IPS DF 4.7 (cell line): ENCODE measurements at regions not wholly inside any gene's neighbourhood (a gene's known extent, or its start where the extent isn't known, plus 50 kb on each side); places are given as distances from the start of the nearest gene placed in this dataset.
"Not testable (repeated sequence)": the region's sequence is repeated elsewhere in the genome, so short reads cannot be mapped to it uniquely, and the experiment has no call there.

ENCODE experiments used
- DNase-seq: peaks from one replicate; pipeline ENCODE4 v3.0.0-alpha.2; 2013; ENCODE audit warnings: low spot score; ENCODE audit errors: extremely low read depth

DNA sequence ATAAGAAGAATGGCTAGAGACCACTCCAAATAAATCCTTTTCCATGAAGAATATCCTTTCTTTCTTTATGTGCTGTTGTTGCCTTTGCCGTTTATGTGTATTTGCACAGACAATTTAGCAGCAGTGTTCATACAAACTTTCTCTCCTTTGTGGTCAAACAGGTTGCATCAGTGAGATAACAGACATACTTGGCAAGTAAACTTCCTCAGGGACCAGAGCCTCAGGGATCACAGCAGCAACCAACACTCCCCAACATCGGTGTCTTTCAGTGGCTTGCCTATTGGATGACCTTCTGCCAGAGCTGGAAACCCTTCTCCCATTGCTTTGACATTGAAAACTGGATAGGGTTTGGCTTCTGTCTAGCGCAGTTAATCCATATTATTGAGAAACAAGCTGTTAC is 252.2 kb downstream of the BTG1 start:
- no peak for DNase-seq

DNA sequence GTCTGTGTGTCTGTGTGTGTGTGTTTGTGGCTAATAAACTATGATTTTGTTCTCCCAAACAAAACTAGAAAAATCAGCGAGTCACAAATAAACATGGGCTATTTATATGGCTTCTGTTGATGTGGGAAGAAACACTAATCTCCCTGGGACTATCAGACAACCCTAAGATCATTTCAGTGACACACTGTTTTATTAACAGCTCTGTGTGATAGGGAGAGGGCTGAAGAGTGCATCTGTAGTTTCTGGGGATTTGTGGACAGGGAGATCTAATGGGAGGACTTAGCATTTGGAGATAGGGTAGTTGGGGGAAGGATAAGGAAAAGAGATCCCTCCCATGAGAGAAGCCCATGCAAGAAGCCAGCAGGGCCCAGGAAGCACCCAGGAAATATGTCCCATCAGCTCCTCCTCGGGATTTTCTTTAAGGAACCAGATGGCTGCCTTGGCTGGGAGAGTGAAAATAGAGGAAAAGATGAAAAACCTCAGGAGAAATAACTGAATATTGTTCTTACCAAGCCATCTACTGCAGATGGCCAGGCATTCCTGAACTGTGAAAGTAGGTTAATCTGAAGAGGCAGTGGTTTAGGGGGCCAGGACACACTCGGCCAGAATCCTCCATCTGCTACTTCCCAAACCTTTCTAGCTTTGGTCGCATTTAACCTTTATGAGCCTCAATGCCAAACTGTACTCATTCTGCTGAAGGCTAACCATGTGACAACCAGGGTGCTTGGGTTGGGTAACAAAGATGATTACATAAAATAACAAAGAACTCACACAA is 253.4 kb downstream of the BTG1 start:
- DNase-seq = no peak

DNA sequence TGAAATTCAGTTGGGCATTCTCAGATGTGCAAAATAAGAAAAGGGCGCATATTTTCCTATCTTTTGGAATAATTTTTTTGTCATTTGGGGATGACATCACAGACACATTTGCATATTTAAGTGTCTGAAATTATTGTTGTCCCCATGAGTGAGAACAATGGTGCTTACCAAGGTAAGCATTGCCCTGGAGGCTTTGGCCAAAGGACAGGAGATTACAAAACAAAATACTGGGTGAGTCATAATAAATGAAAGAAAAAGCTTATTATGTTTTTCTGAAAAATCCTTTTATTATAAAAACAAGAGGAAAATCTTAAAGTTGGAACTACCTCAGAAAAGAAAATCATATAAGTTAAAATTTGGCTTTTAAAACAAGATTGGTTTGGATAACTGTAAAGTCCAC is 254.9 kb downstream of the BTG1 start:
- no peak for DNase-seq

- no peak for DNase-seq
These were observed 255.7 kb downstream of the BTG1 start for GRCh38 chr12:91889910-91890309.

DNA sequence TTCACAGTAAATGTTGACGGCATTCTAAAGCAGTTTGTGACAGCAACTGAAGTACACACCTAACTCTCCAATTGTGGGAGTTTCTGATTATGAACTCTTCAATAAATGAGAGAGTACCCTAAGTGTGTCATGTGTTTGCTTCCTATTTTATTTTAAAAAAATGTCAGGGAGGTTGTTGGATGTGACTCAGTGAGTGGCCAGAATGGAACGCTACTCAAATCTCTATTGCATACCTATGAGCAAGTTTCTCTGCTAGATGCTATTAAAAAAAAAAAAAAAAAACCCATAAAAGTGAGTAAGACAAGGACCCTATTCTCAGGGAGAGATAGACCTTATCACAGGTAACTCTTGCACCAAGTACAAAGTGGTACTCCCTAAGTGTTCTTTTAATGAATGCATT is 256.6 kb downstream of the BTG1 start:
- DNase-seq = no peak

DNA sequence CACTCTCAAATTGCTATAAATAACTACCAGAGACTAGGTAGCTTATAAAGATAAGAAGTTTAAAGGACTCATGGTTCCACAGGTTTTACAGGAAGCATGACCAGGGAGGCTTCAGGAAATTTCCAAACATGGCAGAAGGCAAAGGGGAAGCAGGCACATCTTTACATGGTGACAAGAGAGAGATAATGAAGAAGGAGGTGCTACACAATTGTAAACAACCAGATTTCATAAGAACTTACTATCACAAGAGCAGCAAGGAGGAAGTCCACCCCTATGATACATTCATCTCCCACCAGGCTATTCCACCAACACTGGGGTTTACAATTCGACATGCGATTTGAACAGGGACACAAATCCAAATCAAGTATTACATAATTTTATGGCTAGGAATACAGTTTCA is 257.7 kb downstream of the BTG1 start:
- no peak for DNase-seq

GRCh38 chr12:91885851-91886731 is 259.6 kb downstream of the BTG1 start:
- no peak for DNase-seq

- DNase-seq = no peak
These were observed 261.4 kb downstream of the BTG1 start for GRCh38 chr12:91884230-91884629.

DNA sequence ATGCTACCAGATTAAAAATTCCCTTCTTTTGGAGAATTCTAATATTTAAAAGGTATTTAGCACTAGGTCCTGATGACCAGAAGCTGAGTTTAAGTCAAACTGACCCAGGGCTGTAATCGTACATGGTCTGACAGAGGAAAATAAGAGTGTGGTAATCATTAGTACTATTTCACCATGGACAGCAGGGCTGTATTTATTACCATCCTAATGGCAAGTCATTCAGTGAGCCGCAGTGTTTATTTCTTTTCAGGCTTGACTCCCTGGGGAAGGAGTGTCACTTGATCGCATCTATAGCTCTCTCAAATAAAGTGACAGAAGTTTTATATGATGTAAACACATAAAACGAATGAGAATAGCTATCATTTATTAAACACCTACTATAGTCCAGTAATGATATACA is 261.8 kb downstream of the BTG1 start:
- no peak for DNase-seq

DNA sequence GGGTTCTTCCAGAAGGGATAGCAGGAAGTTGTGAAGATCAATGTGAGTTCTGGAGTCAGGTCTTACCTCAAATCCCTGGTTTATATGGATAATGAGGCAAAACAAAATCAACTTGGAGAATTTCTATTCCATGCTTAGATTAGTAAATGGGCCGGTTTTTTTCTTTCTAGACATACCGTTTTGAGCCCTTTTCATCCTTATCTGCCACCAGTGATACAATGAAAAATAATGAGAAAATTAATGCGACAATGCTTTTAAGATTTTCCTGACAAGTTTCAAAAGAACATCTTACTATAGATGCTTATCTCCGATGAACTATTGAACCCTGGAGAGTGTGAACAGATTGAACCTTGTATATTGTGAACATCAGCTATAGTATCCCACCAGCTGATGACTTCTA is 262.7 kb downstream of the BTG1 start:
- DNase-seq = no peak

DNA sequence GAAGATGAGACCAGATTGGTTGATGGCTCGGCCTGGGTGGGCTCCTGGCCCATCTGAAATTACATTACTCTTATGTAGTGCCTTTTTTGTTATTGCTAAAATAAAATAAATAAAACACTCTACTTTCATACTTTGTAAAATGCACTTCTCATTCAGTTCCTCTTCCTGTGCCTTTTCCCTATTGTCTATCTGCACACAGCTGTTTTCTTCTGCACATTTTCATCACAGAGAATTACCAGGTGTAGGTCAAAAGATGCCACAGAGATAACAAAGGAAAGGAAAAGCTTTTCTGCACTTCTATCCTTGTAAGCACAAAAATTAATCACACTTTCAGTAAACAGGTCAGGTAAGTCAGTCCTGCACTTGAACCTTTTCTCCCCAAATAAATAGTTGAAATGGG is 265.1 kb downstream of the BTG1 start:
- no peak for DNase-seq

DNA sequence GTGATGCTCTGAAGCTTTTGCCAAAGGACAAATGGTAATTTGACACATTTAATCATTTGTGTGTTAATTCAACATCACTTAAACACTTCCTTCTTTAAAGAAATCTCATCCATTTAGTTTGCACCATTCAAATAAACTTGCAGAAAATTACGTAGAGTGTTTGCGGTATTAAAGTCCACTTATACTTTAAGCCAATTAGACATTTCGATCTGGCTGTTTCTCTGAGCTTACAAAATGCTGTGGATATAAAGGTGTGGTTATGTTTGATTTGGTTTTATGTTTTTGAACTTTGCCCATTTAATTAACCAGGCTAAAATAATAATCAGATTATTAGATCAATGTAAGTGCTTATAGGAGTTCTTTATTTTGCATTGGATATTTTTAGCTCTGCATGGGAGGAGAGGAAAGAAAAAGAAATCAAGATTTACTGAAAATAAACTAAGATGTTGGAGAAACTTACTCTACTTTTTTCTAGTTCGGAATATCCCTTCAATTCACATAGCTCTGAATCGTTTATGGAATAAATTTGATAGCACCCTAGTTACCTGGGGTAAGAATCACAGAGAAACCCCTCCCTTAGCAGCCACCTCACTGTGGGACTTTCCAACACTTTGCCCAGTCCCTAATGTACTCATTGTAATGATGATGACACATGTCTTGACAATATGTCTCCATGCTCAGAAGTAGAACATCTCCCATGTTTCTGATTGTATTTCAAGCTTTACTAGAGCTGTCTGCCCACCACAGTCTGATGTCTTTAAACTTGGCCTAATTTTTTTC is 268.0 kb downstream of the BTG1 start:
- no peak for DNase-seq

GRCh38 chr12:91877022-91877421 is 268.6 kb downstream of the BTG1 start:
- no peak for DNase-seq

DNA sequence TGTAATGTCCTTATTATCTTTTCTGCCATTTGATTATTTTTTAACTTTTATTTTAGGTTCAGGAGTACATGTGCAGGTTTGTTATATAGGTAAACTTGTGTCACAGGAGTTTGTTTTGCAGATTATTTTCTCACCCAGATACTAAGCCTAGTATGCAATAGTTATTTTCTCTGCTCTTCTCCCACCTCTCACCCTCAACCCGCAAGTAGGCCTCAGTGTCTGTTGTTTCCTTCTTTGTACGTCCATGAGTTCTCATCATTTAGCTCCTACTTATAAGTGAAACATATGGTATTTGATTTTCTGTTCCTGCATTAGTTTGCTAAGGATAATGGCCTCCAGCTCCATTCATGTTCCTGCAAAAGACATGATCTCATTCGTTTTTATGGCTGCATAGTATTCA is 270.0 kb downstream of the BTG1 start:
- DNase-seq = not testable (repeated sequence)

GRCh38 chr12:91874086-91874865 is 271.4 kb downstream of the BTG1 start:
- no peak for DNase-seq

DNA sequence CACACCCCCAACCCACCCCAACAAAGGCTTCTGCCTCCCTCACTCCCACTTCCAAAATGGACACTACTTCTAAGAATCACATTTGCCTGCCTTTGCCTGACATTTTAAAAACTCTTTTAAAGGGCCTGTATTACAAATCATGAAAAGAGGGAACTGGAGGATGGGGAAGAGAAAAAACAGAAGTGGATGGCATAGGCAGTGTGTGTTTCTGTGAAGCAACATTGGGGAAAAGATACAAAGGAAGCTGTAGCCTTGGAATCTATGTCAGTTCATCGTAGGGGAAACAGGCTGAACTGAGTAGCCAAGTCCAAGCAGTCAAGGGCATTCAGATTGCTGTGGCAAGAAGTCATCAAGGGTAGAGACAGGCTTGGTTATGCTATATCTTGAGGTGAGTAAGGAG is 273.9 kb downstream of the BTG1 start:
- no peak for DNase-seq

GRCh38 chr12:91870872-91871707 is 274.6 kb downstream of the BTG1 start:
- DNase-seq = no peak

DNA sequence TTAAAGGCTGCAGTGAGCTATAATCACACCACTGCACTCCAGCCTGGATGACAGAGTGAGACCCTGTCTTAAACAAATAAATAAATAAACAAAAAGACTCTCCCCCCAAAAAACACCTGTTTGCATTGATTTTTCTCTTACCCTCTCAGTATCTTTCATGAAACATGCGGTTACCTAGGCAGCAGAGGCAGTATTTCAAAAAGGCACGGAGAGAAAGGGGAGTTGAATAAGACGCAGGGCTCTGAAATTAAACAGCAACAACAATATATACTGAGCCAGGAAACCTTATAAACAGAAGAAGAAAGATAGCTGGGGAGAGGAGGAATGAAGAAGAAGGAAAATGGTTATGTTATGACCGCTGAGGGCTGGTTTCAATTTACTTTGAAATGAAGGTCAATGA is 277.6 kb downstream of the BTG1 start:
- DNase-seq = no peak

GRCh38 chr12:91866566-91866965 is 279.1 kb downstream of the BTG1 start:
- no peak for DNase-seq

- DNase-seq = no peak
These were observed 281.9 kb downstream of the BTG1 start for GRCh38 chr12:91863702-91864101.
